A673 (cell line): ENCODE measurements at regions not wholly inside any gene's neighbourhood (a gene's known extent, or its start where the extent isn't known, plus 50 kb on each side); places are given as distances from the start of the nearest gene placed in this dataset.
"Not testable (repeated sequence)": the region's sequence is repeated elsewhere in the genome, so short reads cannot be mapped to it uniquely, and the experiment has no call there.

ENCODE experiments used
- BruUV-seq: library from RNA; stranded (reverse); fragments of 400-500 nt; replicated peaks from 2 replicates; lab custom pipeline; 2021; lab: Mats Ljungman, UMichigan
- CTCF ChIA-PET: fragments of 300-600 bp; sonication (Branson Sonifier 250); formaldehyde crosslinking; loops from one replicate; lab custom pipeline; 2022; ENCODE audit warnings: antibody characterized with exemption; lab: Charles Lee
- POLR2A ChIA-PET: fragments of 300-600 bp; sonication (Branson Sonifier 250); formaldehyde crosslinking; loops from one replicate; lab custom pipeline; 2022; ENCODE audit warnings: antibody characterized with exemption; ENCODE audit not compliant: low non-redundant PET; lab: Charles Lee
- DNase-seq: peaks from one replicate; pipeline ENCODE4 v3.0.0-alpha.2; 2015; ENCODE audit warnings: low spot score
- H3K27ac ChIP-seq: fragments of 200-600 bp; sonication (generic); 2 replicates; pipeline ENCODE4 v1.5.1; 2016; ENCODE audit warnings: mixed run types, low read depth, mild to moderate bottlenecking, mixed read lengths, antibody characterized with exemption, low read length; ENCODE audit not compliant: poor library complexity, severe bottlenecking
- H3K27me3 ChIP-seq: fragments of 200-600 bp; sonication (generic); replicated peaks from 2 replicates; pipeline ENCODE4 v1.6.1; 2017; ENCODE audit warnings: mixed run types, low read depth, mild to moderate bottlenecking, mixed read lengths, antibody characterized with exemption, low read length; ENCODE audit not compliant: insufficient read depth, poor library complexity
- H3K36me3 ChIP-seq: fragments of 200-600 bp; sonication (generic); 2 replicates; pipeline ENCODE4 v1.6.1; 2016; ENCODE audit warnings: mixed run types, mild to moderate bottlenecking, mixed read lengths, antibody characterized with exemption, low read length; ENCODE audit not compliant: insufficient read depth, poor library complexity, severe bottlenecking
- H3K4me1 ChIP-seq: fragments of 200-600 bp; sonication (generic); 2 replicates; pipeline ENCODE4 v1.6.1; 2017; ENCODE audit warnings: mixed run types, mild to moderate bottlenecking, mixed read lengths, antibody characterized with exemption, low read length; ENCODE audit not compliant: insufficient read depth, poor library complexity, severe bottlenecking
- H3K4me3 ChIP-seq: fragments of 200-600 bp; sonication (generic); 2 replicates; pipeline ENCODE4 v1.5.1; 2016; ENCODE audit warnings: low read depth, mixed run types, mild to moderate bottlenecking, mixed read lengths, low read length; ENCODE audit not compliant: poor library complexity, severe bottlenecking
- H3K9me3 ChIP-seq: fragments of 200-600 bp; sonication (generic); 2 replicates; pipeline ENCODE4 v1.6.1; 2016; ENCODE audit warnings: mixed run types, low read depth, mild to moderate bottlenecking, mixed read lengths, antibody characterized with exemption, low read length; ENCODE audit not compliant: poor library complexity, severe bottlenecking
- CTCF ChIP-seq: fragments of 300-800, 200-600 bp; sonication (generic); conservative IDR thresholded peaks from 2 replicates; pipeline ENCODE4 v1.5.1; 2017; ENCODE audit warnings: low read depth, mild to moderate bottlenecking, antibody characterized with exemption, low read length, moderate library complexity, mixed read lengths
- EZH2 ChIP-seq: fragments of 200-600 bp; sonication (generic); IDR thresholded peaks from 2 replicates; pipeline ENCODE4 v1.6.1; 2017; ENCODE audit warnings: borderline replicate concordance, low read depth, mild to moderate bottlenecking, mixed read lengths, antibody characterized with exemption, low read length; ENCODE audit not compliant: poor library complexity, severe bottlenecking
- intact Hi-C: fragments of 100-400 bp; cut with micrococcal nuclease; formaldehyde crosslinking; loops from one replicate; pipeline ENCODE4 v1.10.0; 2022; ENCODE audit not compliant: unreplicated experiment

DNA sequence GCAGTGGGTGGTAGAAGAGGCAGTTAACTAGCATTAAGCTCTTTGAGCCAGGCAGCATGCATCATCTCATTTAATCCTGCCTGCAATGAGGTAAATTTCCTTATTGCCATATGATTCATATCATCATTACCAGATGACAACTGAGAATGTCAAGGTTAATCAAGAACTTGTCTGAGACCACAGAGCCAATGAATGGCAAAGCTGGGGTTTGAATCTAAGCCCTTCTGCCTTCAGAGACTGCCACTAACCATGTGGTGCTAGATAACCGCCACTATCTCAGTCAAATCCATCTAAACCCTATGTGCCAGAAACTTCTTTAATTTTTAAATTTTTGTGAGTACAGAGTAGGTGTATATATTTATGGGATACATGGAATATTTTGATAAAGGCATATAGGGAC, 77.8 kb upstream of the GRIP1 start:
- Histone ChIP-seq H3K9me3 (no peaks in the 10 kb centered on the region), H3K4me1 (no peaks in the 10 kb centered on the region), H3K27me3 (peaks cover 47% of the 10 kb centered on the region), H3K36me3 (no peaks in the 10 kb centered on the region), H3K27ac (no peak overlapping the region), H3K4me3 (no peak overlapping the region)
- TF ChIP-seq EZH2: no peak
- no peak for TF ChIP-seq CTCF
- intact Hi-C loops: no loop called here
- no TSS peak for BruUV-seq
- DNase-seq: no peak
- CTCF ChIA-PET: no interaction called here
- POLR2A ChIA-PET: no interaction called here

GRCh38 chr12:66760122-66760521, 81.2 kb upstream of the GRIP1 start:
- BruUV-seq, intact Hi-C loops, POLR2A ChIA-PET: not testable (repeated sequence)

DNA sequence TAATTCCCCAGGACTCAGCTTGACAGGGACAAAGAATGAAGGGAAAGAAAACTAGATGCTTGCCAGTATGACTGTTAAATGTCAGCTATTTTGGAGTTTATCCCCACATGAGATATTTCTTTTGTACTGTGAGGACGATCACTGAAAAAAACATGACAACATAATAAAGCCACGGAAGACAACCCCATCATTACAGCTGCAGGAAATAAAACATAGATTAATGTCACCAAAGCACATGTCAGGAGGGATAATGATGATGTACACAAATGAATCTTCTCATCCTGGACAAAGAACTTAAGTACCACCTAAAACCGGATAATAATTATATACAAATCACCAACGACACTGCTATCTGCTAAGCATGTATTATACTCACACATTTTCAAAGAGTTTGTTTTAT, 84.6 kb upstream of the GRIP1 start:
- no TSS peak for BruUV-seq
- no peak overlapping the region for H3K27ac ChIP-seq
- POLR2A ChIA-PET: no interaction called here
- TF ChIP-seq CTCF: no peak
- TF ChIP-seq EZH2: no peak
- CTCF ChIA-PET: no interaction called here
- H3K36me3 ChIP-seq: no peaks in the 10 kb centered on the region
- H3K4me3 ChIP-seq: no peak overlapping the region
- no peak for DNase-seq
- H3K9me3 ChIP-seq: no peaks in the 10 kb centered on the region
- no peaks in the 10 kb centered on the region for H3K4me1 ChIP-seq
- H3K27me3 ChIP-seq: peaks cover 54% of the 10 kb centered on the region
- intact Hi-C loops: no loop called here

More at GRCh38 chr12:66760122-66760521, 81.2 kb upstream of the GRIP1 start:
- H3K4me1 ChIP-seq, H3K4me3 ChIP-seq, H3K9me3 ChIP-seq, H3K36me3 ChIP-seq, H3K27ac ChIP-seq, CTCF ChIA-PET, DNase-seq: not testable (repeated sequence)
- peaks cover 45% of the 10 kb centered on the region for H3K27me3 ChIP-seq

DNA sequence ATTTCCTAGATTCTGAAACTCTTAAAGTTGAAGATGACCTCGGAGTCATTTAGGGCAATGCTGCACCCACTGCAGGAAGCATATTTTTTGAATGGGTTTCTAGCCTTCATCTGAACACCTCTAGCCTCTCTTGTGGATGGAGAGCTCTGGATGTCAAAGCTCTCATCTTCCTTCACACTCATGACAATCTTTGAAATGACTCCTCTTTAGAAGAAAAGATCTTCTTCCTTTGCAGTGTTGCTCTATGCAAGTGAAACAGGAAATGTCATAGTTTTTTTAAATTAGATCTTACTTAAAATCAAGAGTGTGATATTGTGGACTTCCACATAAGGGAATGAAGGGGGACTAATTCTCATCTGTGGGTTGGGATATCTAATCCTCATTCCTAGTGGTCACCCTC, 86.3 kb upstream of the GRIP1 start:
- ChIA-PET CTCF (no interaction called here), POLR2A (no interaction called here)
- intact Hi-C loops: no loop called here
- peaks cover 54% of the 10 kb centered on the region for H3K27me3 ChIP-seq
- no peaks in the 10 kb centered on the region for H3K4me1 ChIP-seq
- no peaks in the 10 kb centered on the region for H3K9me3 ChIP-seq
- no peaks in the 10 kb centered on the region for H3K36me3 ChIP-seq
- DNase-seq: no peak
- no peak overlapping the region for H3K27ac ChIP-seq
- TF ChIP-seq EZH2: no peak
- no peak for TF ChIP-seq CTCF
- no TSS peak for BruUV-seq
- H3K4me3 ChIP-seq: no peak overlapping the region
